Mesenchymal stem cell (in vitro differentiated cells and primary cell): ENCODE measurements at regions not wholly inside any gene's neighbourhood (a gene's known extent, or its start where the extent isn't known, plus 50 kb on each side); places are given as distances from the start of the nearest gene placed in this dataset.

Experiments used
- DNase-seq: peaks from one replicate; pipeline ENCODE4 v3.0.0-alpha.2; 2013
- H2AFZ ChIP-seq: one replicate; pipeline ENCODE4 v1.6.1; 2013; ENCODE audit warnings: low read depth, mild to moderate bottlenecking, control low read depth, inconsistent platforms, low read length, moderate library complexity
- H2AK5ac ChIP-seq: 2 replicates; pipeline ENCODE4 v1.6.1; 2013; ENCODE audit warnings: low read length, moderate library complexity, mild to moderate bottlenecking, inconsistent platforms; ENCODE audit not compliant: severe bottlenecking
- H2BK120ac ChIP-seq: one replicate; pipeline ENCODE4 v1.6.1; 2013; ENCODE audit warnings: low read depth, mild to moderate bottlenecking, inconsistent platforms, low read length, moderate library complexity
- H2BK12ac ChIP-seq, 2 experiments: one replicate each; pipeline ENCODE4 v1.6.1; 2013; ENCODE audit warnings: inconsistent platforms in 2 of 2, low read length in 2 of 2, mild to moderate bottlenecking in 2 of 2, moderate library complexity in 2 of 2, control low read depth in 1 of 2
- H2BK15ac ChIP-seq: one replicate; pipeline ENCODE4 v1.6.1; 2013; ENCODE audit warnings: mild to moderate bottlenecking, low read depth, inconsistent platforms; ENCODE audit not compliant: poor library complexity, severe bottlenecking
- H2BK5ac ChIP-seq: 2 replicates; pipeline ENCODE4 v1.6.1; 2013; ENCODE audit warnings: low read depth, mild to moderate bottlenecking, low read length, control low read depth, inconsistent platforms; ENCODE audit not compliant: poor library complexity, severe bottlenecking
- H3K14ac ChIP-seq, 2 experiments: one replicate each; pipeline ENCODE4 v1.6.1; 2013; ENCODE audit warnings: inconsistent platforms in 2 of 2, low read length in 2 of 2, control low read depth in 1 of 2, mild to moderate bottlenecking in 1 of 2, moderate library complexity in 1 of 2
- H3K18ac ChIP-seq, 2 experiments: one replicate each; pipeline ENCODE4 v1.6.1; 2013; ENCODE audit warnings: inconsistent platforms in 2 of 2, low read length in 2 of 2, control low read depth in 1 of 2, low read depth in 1 of 2, mild to moderate bottlenecking in 1 of 2
- H3K23ac ChIP-seq, 2 experiments: one replicate each; pipeline ENCODE4 v1.6.1; 2013; ENCODE audit warnings: inconsistent platforms in 2 of 2, low read length in 2 of 2, mild to moderate bottlenecking in 2 of 2, moderate library complexity in 2 of 2, control low read depth in 1 of 2
- H3K27ac ChIP-seq: 2 replicates; pipeline ENCODE4 v1.5.1; 2013; ENCODE audit warnings: mild to moderate bottlenecking, moderate library complexity, low read length, control low read depth, inconsistent platforms; ENCODE audit not compliant: poor library complexity, severe bottlenecking
- H3K27me3 ChIP-seq, 2 experiments: 2 replicates each; pipeline versions ENCODE4 v1.6.1 to v1.7.0; 2013; ENCODE audit warnings: low read length in 2 of 2, mild to moderate bottlenecking in 2 of 2, moderate library complexity in 2 of 2, control low read depth in 1 of 2, inconsistent platforms in 1 of 2; ENCODE audit not compliant: control insufficient read depth in 1 of 2, insufficient read depth in 1 of 2
- H3K36me3 ChIP-seq, 2 experiments: 2 replicates each; pipeline versions ENCODE4 v1.6.1 to v1.7.0; 2013; ENCODE audit warnings: low read length in 2 of 2, control low read depth in 1 of 2, inconsistent platforms in 1 of 2, low read depth in 1 of 2, mild to moderate bottlenecking in 1 of 2; ENCODE audit not compliant: insufficient read depth in 2 of 2, control insufficient read depth in 1 of 2
- H3K4ac ChIP-seq, 2 experiments: one replicate each; pipeline ENCODE4 v1.6.1; 2013; ENCODE audit warnings: inconsistent platforms in 2 of 2, low read length in 2 of 2, mild to moderate bottlenecking in 2 of 2, moderate library complexity in 2 of 2, control low read depth in 1 of 2, low read depth in 1 of 2
- H3K4me1 ChIP-seq: 2 replicates; pipeline ENCODE4 v1.6.1; 2013; ENCODE audit warnings: low read depth, low read length, control low read depth; ENCODE audit not compliant: control insufficient read depth, insufficient read depth
- H3K4me2 ChIP-seq: 2 replicates; pipeline ENCODE4 v1.6.1; 2013; ENCODE audit warnings: low read length, mild to moderate bottlenecking, inconsistent platforms; ENCODE audit not compliant: poor library complexity, severe bottlenecking
- H3K4me3 ChIP-seq, 2 experiments: 2 replicates each; pipeline versions ENCODE4 v1.5.1 to v1.7.0; 2013; ENCODE audit warnings: low read length in 2 of 2, mild to moderate bottlenecking in 2 of 2, control low read depth in 1 of 2, low read depth in 1 of 2; ENCODE audit not compliant: insufficient read depth in 1 of 2
- H3K79me1 ChIP-seq: replicated peaks from 2 replicates; pipeline ENCODE4 v1.6.1; 2013; ENCODE audit warnings: mild to moderate bottlenecking, control low read depth, low read length, inconsistent platforms; ENCODE audit not compliant: poor library complexity, severe bottlenecking
- H3K9ac ChIP-seq: 2 replicates; pipeline ENCODE4 v1.7.0; 2013; ENCODE audit warnings: mild to moderate bottlenecking, low read length, moderate library complexity
- H3K9me3 ChIP-seq: 2 replicates; pipeline ENCODE4 v1.7.0; 2013; ENCODE audit warnings: mild to moderate bottlenecking, low read length; ENCODE audit not compliant: control insufficient read depth
- H4K8ac ChIP-seq: one replicate; pipeline ENCODE4 v1.6.1; 2013; ENCODE audit warnings: inconsistent platforms, mild to moderate bottlenecking, low read length, moderate library complexity
- H4K91ac ChIP-seq: one replicate; pipeline ENCODE4 v1.6.1; 2013; ENCODE audit warnings: mild to moderate bottlenecking, low read length, inconsistent platforms
- WGBS: methylation state at CpG from one replicate; pipeline ENCODE4 v1.1.7; 2013; ENCODE audit warnings: mixed read lengths; 5-methylcytosine and 5-hydroxymethylcytosine counted together

- no peaks in the 10 kb centered on the region for H3K27me3 ChIP-seq
- no peaks in the 10 kb centered on the region for H3K79me1 ChIP-seq
- no peak overlapping the region for H3K27ac ChIP-seq
- H3K23ac ChIP-seq: no peak overlapping the region
- H3K36me3 ChIP-seq: no peaks in the 10 kb centered on the region
- no peak overlapping the region for H3K18ac ChIP-seq
- no peak overlapping the region for H2BK5ac ChIP-seq
- no peak overlapping the region for H2AK5ac ChIP-seq
- H3K14ac ChIP-seq: no peak overlapping the region
- no peak overlapping the region for H2AFZ ChIP-seq
- no peak overlapping the region for H2BK12ac ChIP-seq
- no peak overlapping the region for H3K4ac ChIP-seq
- H4K91ac ChIP-seq: no peak overlapping the region
- no peak overlapping the region for H2BK15ac ChIP-seq
- no peak overlapping the region for H2BK120ac ChIP-seq
- no peak overlapping the region for H3K4me3 ChIP-seq
- WGBS: 78% methylated on average over 6 of the region's 6 CpGs
- H3K4me2 ChIP-seq: no peak overlapping the region
- no peaks in the 10 kb centered on the region for H3K9me3 ChIP-seq
- H3K9ac ChIP-seq: no peak overlapping the region
- H4K8ac ChIP-seq: no peak overlapping the region
- no peaks in the 10 kb centered on the region for H3K4me1 ChIP-seq
- DNase-seq: no peak
Measured at GRCh38 chr11:134628426-134628825, 216.4 kb upstream of the B3GAT1 start.

GRCh38 chr11:134626032-134626431 is 214.0 kb upstream of the B3GAT1 start:
- Histone ChIP-seq H3K9me3 (peaks cover 2% of the 10 kb centered on the region), H2BK12ac (no peak overlapping the region), H3K18ac (no peak overlapping the region), H3K36me3 (no peaks in the 10 kb centered on the region), H3K4me2 (no peak overlapping the region), H3K27me3 (no peaks in the 10 kb centered on the region), H3K27ac (no peak overlapping the region), H2BK120ac (no peak overlapping the region), H3K79me1 (no peaks in the 10 kb centered on the region), H3K14ac (no peak overlapping the region), H4K91ac (no peak overlapping the region), H2AFZ (no peak overlapping the region), H2BK5ac (no peak overlapping the region), H3K4ac (no peak overlapping the region), H4K8ac (no peak overlapping the region), H3K9ac (no peak overlapping the region), H2AK5ac (no peak overlapping the region), H3K23ac (no peak overlapping the region), H3K4me1 (no peaks in the 10 kb centered on the region), H3K4me3 (no peak overlapping the region), H2BK15ac (no peak overlapping the region)
- DNase-seq: no peak
- WGBS: 66% methylated on average over 4 of the region's 4 CpGs

- WGBS: 46% methylated on average over 3 of the region's 3 CpGs
- Histone ChIP-seq H2BK5ac (no peak overlapping the region), H3K18ac (no peak overlapping the region), H2AK5ac (no peak overlapping the region), H3K23ac (no peak overlapping the region), H3K4ac (no peak overlapping the region), H3K27me3 (no peaks in the 10 kb centered on the region), H3K4me3 (no peak overlapping the region), H2BK12ac (no peak overlapping the region), H3K4me2 (no peak overlapping the region), H3K9ac (no peak overlapping the region), H2AFZ (no peak overlapping the region), H3K14ac (no peak overlapping the region), H4K91ac (no peak overlapping the region), H3K4me1 (no peaks in the 10 kb centered on the region), H3K79me1 (no peaks in the 10 kb centered on the region), H2BK15ac (no peak overlapping the region), H2BK120ac (no peak overlapping the region), H3K27ac (no peak overlapping the region), H4K8ac (no peak overlapping the region), H3K36me3 (no peaks in the 10 kb centered on the region), H3K9me3 (peaks cover 2% of the 10 kb centered on the region)
- DNase-seq: no peak
Measured at GRCh38 chr11:134625631-134626030, 213.6 kb upstream of the B3GAT1 start.

GRCh38 chr11:134625151-134625550 is 213.1 kb upstream of the B3GAT1 start:
- Histone ChIP-seq H3K4me1 (no peaks in the 10 kb centered on the region), H3K4me2 (no peak overlapping the region), H2BK5ac (no peak overlapping the region), H3K27me3 (no peaks in the 10 kb centered on the region), H3K14ac (no peak overlapping the region), H3K9ac (no peak overlapping the region), H3K23ac (no peak overlapping the region), H3K4ac (no peak overlapping the region), H4K91ac (no peak overlapping the region), H2BK120ac (no peak overlapping the region), H3K79me1 (no peaks in the 10 kb centered on the region), H2BK15ac (no peak overlapping the region), H4K8ac (no peak overlapping the region), H2AK5ac (no peak overlapping the region), H2AFZ (no peak overlapping the region), H3K27ac (no peak overlapping the region), H3K18ac (no peak overlapping the region), H2BK12ac (no peak overlapping the region), H3K9me3 (peaks cover 2% of the 10 kb centered on the region), H3K4me3 (no peak overlapping the region), H3K36me3 (no peaks in the 10 kb centered on the region)
- DNase-seq: no peak
- WGBS: 76% methylated on average over 3 of the region's 3 CpGs
